ENCODE measurements at regions not wholly inside any gene's neighbourhood (a gene's known extent, or its start where the extent isn't known, plus 50 kb on each side); places are given as distances from the start of the nearest gene placed in this dataset.

GRCh38 chr10:90389876-90390275, 468.0 kb downstream of the HTR7 start:
- Histone ChIP-seq H3F3A (ENCODE audit: insufficient read depth, low read length) (no peaks in the 10 kb centered on the region), H3K27me3 (replicated peaks; ENCODE audit: insufficient read depth, low read length) (no peaks in the 10 kb centered on the region), H3K4me2 (ENCODE audit: low read depth, low read length) (no peak overlapping the region), H3K4me3 (ENCODE audit: low read length) (no peak overlapping the region), H2AFZ (ENCODE audit: low read length) (no peak overlapping the region), H3K9me2 (replicated peaks; ENCODE audit: insufficient read depth, low read length) (no peaks in the 10 kb centered on the region), H3K9me3 (replicated peaks; ENCODE audit: insufficient read depth, low read length) (no peaks in the 10 kb centered on the region), H3K4me1 (ENCODE audit: low read length) (no peaks in the 10 kb centered on the region), H3K79me2 (ENCODE audit: low read length) (no peaks in the 10 kb centered on the region), H3K27ac (ENCODE audit: low read length) (no peak overlapping the region), H3K9ac (ENCODE audit: low read length) (no peak overlapping the region), H3K36me3 (replicated peaks; ENCODE audit: insufficient read depth, low read length) (no peaks in the 10 kb centered on the region), H4K20me1 (ENCODE audit: insufficient read depth, low read length) (no peaks in the 10 kb centered on the region)
- DNase-seq, result no peak
- TF ChIP-seq EZH2phosphoT487 (IDR thresholded peaks at IDR 0.05; ENCODE audit: low read length) (no peak), EZH2 (optimal IDR thresholded peaks at IDR 0.05; ENCODE audit: low read depth, low read length) (no peak), CTCF (IDR thresholded peaks at IDR 0.05; ENCODE audit: low read length) (no peak)

GRCh38 chr10:90394311-90394710, 463.5 kb downstream of the HTR7 start:
- Histone ChIP-seq H2AFZ (ENCODE audit: low read length) (no peak overlapping the region), H4K20me1 (ENCODE audit: insufficient read depth, low read length) (no peaks in the 10 kb centered on the region), H3K36me3 (replicated peaks; ENCODE audit: insufficient read depth, low read length) (no peaks in the 10 kb centered on the region), H3K9me2 (replicated peaks; ENCODE audit: insufficient read depth, low read length) (no peaks in the 10 kb centered on the region), H3K27me3 (replicated peaks; ENCODE audit: insufficient read depth, low read length) (no peaks in the 10 kb centered on the region), H3K79me2 (ENCODE audit: low read length) (no peaks in the 10 kb centered on the region), H3F3A (ENCODE audit: insufficient read depth, low read length) (no peaks in the 10 kb centered on the region), H3K4me1 (ENCODE audit: low read length) (no peaks in the 10 kb centered on the region), H3K4me2 (ENCODE audit: low read depth, low read length) (no peak overlapping the region), H3K9ac (ENCODE audit: low read length) (no peak overlapping the region), H3K9me3 (replicated peaks; ENCODE audit: insufficient read depth, low read length) (no peaks in the 10 kb centered on the region), H3K27ac (ENCODE audit: low read length) (no peak overlapping the region), H3K4me3 (ENCODE audit: low read length) (no peak overlapping the region)
- TF ChIP-seq EZH2phosphoT487 (IDR thresholded peaks at IDR 0.05; ENCODE audit: low read length), result no peak
- no peak for TF ChIP-seq EZH2 (optimal IDR thresholded peaks at IDR 0.05; ENCODE audit: low read depth, low read length)
- TF ChIP-seq CTCF (IDR thresholded peaks at IDR 0.05; ENCODE audit: low read length), result no peak
- DNase-seq, result no peak

GRCh38 chr10:90396721-90397120, 461.1 kb downstream of the HTR7 start:
- H3K79me2 ChIP-seq (ENCODE audit: low read length), result no peaks in the 10 kb centered on the region
- H2AFZ ChIP-seq (ENCODE audit: low read length), result no peak overlapping the region
- no peaks in the 10 kb centered on the region for H3K4me1 ChIP-seq (ENCODE audit: low read length)
- no peak overlapping the region for H3K4me2 ChIP-seq (ENCODE audit: low read depth, low read length)
- no peak overlapping the region for H3K9ac ChIP-seq (ENCODE audit: low read length)
- no peaks in the 10 kb centered on the region for H3K27me3 ChIP-seq (replicated peaks; ENCODE audit: insufficient read depth, low read length)
- TF ChIP-seq EZH2phosphoT487 (IDR thresholded peaks at IDR 0.05; ENCODE audit: low read length) (no peak), CTCF (IDR thresholded peaks at IDR 0.05; ENCODE audit: low read length) (no peak), EZH2 (optimal IDR thresholded peaks at IDR 0.05; ENCODE audit: low read depth, low read length) (no peak)
- H4K20me1 ChIP-seq (ENCODE audit: insufficient read depth, low read length), result no peaks in the 10 kb centered on the region
- H3K27ac ChIP-seq (ENCODE audit: low read length), result no peak overlapping the region
- H3K9me2 ChIP-seq (replicated peaks; ENCODE audit: insufficient read depth, low read length), result no peaks in the 10 kb centered on the region
- H3K9me3 ChIP-seq (replicated peaks; ENCODE audit: insufficient read depth, low read length), result no peaks in the 10 kb centered on the region
- H3K4me3 ChIP-seq (ENCODE audit: low read length), result no peak overlapping the region
- H3F3A ChIP-seq (ENCODE audit: insufficient read depth, low read length), result no peaks in the 10 kb centered on the region
- H3K36me3 ChIP-seq (replicated peaks; ENCODE audit: insufficient read depth, low read length), result no peaks in the 10 kb centered on the region
- DNase-seq, result no peak

Measured in MM.1S (cell line).